ENCODE measurements at regions not wholly inside any gene's neighbourhood (a gene's known extent, or its start where the extent isn't known, plus 50 kb on each side); places are given as distances from the start of the nearest gene placed in this dataset.

GRCh38 chr3:24899373-24899772 lies 404.7 kb upstream of the THRB start (continued):
- no peak for TF ChIP-seq ZNF462 (CRISPR knock-in tag; IDR thresholded peaks at IDR 0.05)
- TF ChIP-seq JUNB (IDR thresholded peaks at IDR 0.05; ENCODE audit: unreplicated experiment): no peak
- TF ChIP-seq, protein P1, sequence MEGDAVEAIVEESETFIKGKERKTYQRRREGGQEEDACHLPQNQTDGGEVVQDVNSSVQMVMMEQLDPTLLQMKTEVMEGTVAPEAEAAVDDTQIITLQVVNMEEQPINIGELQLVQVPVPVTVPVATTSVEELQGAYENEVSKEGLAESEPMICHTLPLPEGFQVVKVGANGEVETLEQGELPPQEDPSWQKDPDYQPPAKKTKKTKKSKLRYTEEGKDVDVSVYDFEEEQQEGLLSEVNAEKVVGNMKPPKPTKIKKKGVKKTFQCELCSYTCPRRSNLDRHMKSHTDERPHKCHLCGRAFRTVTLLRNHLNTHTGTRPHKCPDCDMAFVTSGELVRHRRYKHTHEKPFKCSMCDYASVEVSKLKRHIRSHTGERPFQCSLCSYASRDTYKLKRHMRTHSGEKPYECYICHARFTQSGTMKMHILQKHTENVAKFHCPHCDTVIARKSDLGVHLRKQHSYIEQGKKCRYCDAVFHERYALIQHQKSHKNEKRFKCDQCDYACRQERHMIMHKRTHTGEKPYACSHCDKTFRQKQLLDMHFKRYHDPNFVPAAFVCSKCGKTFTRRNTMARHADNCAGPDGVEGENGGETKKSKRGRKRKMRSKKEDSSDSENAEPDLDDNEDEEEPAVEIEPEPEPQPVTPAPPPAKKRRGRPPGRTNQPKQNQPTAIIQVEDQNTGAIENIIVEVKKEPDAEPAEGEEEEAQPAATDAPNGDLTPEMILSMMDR (conservative IDR thresholded peaks at IDR 0.05; ENCODE audit: low read depth in 2 of 2): no peak
- no peak for TF ChIP-seq NANOG (IDR thresholded peaks at IDR 0.05; ENCODE audit: borderline replicate concordance)
- no peak for TF ChIP-seq POLR2AphosphoS5 (IDR thresholded peaks at IDR 0.05; ENCODE audit: low read depth)

GRCh38 chr3:24899901-24900603 lies 405.4 kb upstream of the THRB start:
- Histone ChIP-seq H3K79me2 (replicated peaks; ENCODE audit: insufficient read depth) (no peaks in the 10 kb centered on the region), H3K4me2 (no peak overlapping the region), H3F3A (replicated peaks; ENCODE audit: low read depth) (no peaks in the 10 kb centered on the region), H3K9me2 (ENCODE audit: insufficient read depth) (no peaks in the 10 kb centered on the region), H3K4me3 (no peak overlapping the region), H3K27ac (ENCODE audit: low read depth) (no peak overlapping the region), H3K4me1 (ENCODE audit: insufficient read depth) (no peaks in the 10 kb centered on the region), H4K20me1 (replicated peaks; ENCODE audit: insufficient read depth) (no peaks in the 10 kb centered on the region), H3K27me3 (ENCODE audit: insufficient read depth) (no peaks in the 10 kb centered on the region), H3K36me3 (ENCODE audit: insufficient read depth) (no peaks in the 10 kb centered on the region), H2AFZ (no peak overlapping the region)
- Mint-ChIP-seq H3K27me3 (ENCODE audit: insufficient read depth, low read depth, poor library complexity) (no peaks in the 10 kb centered on the region), H3K9me3 (no peaks in the 10 kb centered on the region; the same call in 2 of the 3 replicates), H3K27ac (no peak overlapping the region), H3K36me3 (ENCODE audit: low read depth) (no peaks in the 10 kb centered on the region), H3K4me1 (no peaks in the 10 kb centered on the region; the same call in 2 of the 3 replicates), H3K4me3 (no peak overlapping the region)
- DNase-seq (ENCODE audit: low spot score) (no peak), ATAC-seq (no peak)
- TF ChIP-seq STAT1 (IDR thresholded peaks at IDR 0.05; ENCODE audit: unreplicated experiment): no peak
- no peak for TF ChIP-seq ZNF114 (CRISPR knock-in tag; IDR thresholded peaks at IDR 0.05)
- no peak for TF ChIP-seq EZH2 (IDR thresholded peaks at IDR 0.05; ENCODE audit: low read depth, unreplicated experiment)
- TF ChIP-seq ETS1 (IDR thresholded peaks at IDR 0.05): no peak
- TF ChIP-seq ZNF331 (CRISPR knock-in tag; IDR thresholded peaks at IDR 0.05; ENCODE audit: low read depth): no peak
- TF ChIP-seq, protein P1 (conservative IDR thresholded peaks at IDR 0.05; ENCODE audit: low read depth in 2 of 2): no peak
- no peak for TF ChIP-seq CREB1 (CRISPR knock-in tag; IDR thresholded peaks at IDR 0.05; ENCODE audit: low read depth)
